Heart right ventricle (tissue), 16 donors: ENCODE measurements at regions not wholly inside any gene's neighbourhood (a gene's known extent, or its start where the extent isn't known, plus 50 kb on each side); places are given as distances from the start of the nearest gene placed in this dataset.

Experiments
- ATAC-seq, 8 donors: fragments of 200-7000 bp; cut with Tn5 transposase; one replicate each; pipeline ENCODE4 v1.9.1; 2020; ENCODE audit warnings: mild to moderate bottlenecking in 8 of 8, moderate library complexity in 8 of 8, moderate number of reproducible peaks in 1 of 8
- DNase-seq, 2 donors: peaks; one replicate each; pipeline ENCODE4 v3.0.0-alpha.2; 2020
- H3K27ac ChIP-seq, 10 donors: fragments of 200-600 bp; sonication (generic) in 2 of 10; one replicate each; pipeline versions ENCODE4 v1.5.0 to v1.8.0; 2020 to 2022; ENCODE audit warnings: mild to moderate bottlenecking in 3 of 10
- H3K27me3 ChIP-seq, 7 donors: fragments of 200-600 bp; one replicate each; pipeline ENCODE4 v1.8.0; 2021 to 2022; ENCODE audit warnings: mild to moderate bottlenecking in 2 of 7
- H3K36me3 ChIP-seq, 9 donors: fragments of 200-600 bp; sonication (generic) in 1 of 9; one replicate each; pipeline versions ENCODE4 v1.5.0 to v1.8.0; 2020 to 2022; ENCODE audit warnings: mild to moderate bottlenecking in 2 of 9
- H3K4me1 ChIP-seq, 9 donors: fragments of 200-600 bp; sonication (generic) in 1 of 9; one replicate each; pipeline versions ENCODE4 v1.5.0 to v1.8.0; 2020 to 2022; ENCODE audit warnings: mild to moderate bottlenecking in 4 of 9
- H3K4me3 ChIP-seq, 10 donors: fragments of 200-600 bp; sonication (generic) in 2 of 10; one replicate each; pipeline versions ENCODE4 v1.5.0 to v1.8.0; 2020 to 2022; ENCODE audit warnings: mild to moderate bottlenecking in 7 of 10, moderate library complexity in 2 of 10
- H3K9me3 ChIP-seq, 11 donors: fragments of 200-600 bp in 10 of 11; sonication (generic) in 2 of 11; one replicate each; pipeline versions ENCODE4 v1.5.0 to v1.8.0; 2013 to 2022; ENCODE audit warnings: mild to moderate bottlenecking in 2 of 11, control low read depth in 1 of 11, moderate library complexity in 1 of 11
- CTCF ChIP-seq, 9 donors: fragments of 200-600 bp; sonication (generic) in 2 of 9; IDR thresholded peaks; one replicate each; pipeline versions ENCODE4 v1.5.0 to v1.8.0; 2021 to 2022; ENCODE audit warnings: antibody characterized with exemption in 9 of 9, mild to moderate bottlenecking in 5 of 9, moderate library complexity in 1 of 9
- WGBS, 2 donors: extraction: QIAGEN DNeasy Blood & Tissue Kit; methylation state at CpG; one replicate each; pipeline ENCODE4 v1.1.7; 2013; ENCODE audit warnings: inconsistent platforms in 1 of 2; 5-methylcytosine and 5-hydroxymethylcytosine counted together
- intact Hi-C, 10 donors: fragments of 100-400 bp; cut with DNase I; formaldehyde crosslinking; loops; one replicate each; pipeline versions ENCODE4 v1.11.1 to v1.14.2; 2022
- donor health status: Arrhythmogenic right ventricular cardiomyopathy.
- donor health status: ischemic (EF 13 %, LVEDD 7.1; RV severe dilation, severe dysfunction).
- donor health status: healthy with polysubstance abuse.
- donor health status: DM: no; HTN: yes; CAD: no.
- donor health status: DM: no; HTN: no; CAD: no.
- donor health status: ischemic (EF 25% LVEDD 6.9; RV normal size, moderate dysfunction).
- donor health status: ischemic (EF 25% LVEDD 5.7; RV mildly dilated, moderate dysfunction).
- donor health status: healthy.
- donor health status: DM: yes; HTN: yes; CAD: no.
- donor health status: Ischemic cardiomyopathy.
- donor health status: ischemic (EF 35%, LVEDD 5.7; RV mildly dilated, moderate dysfunction).
- donor health status: nonischemic (EF 11% LVEDD 7.7; RV severe dilation, severe dysfunction).
- donor health status: DM: yes; HTN: yes; CAD: no.
- donor health status: PGD.
- donor health status: ischemic (EF 29% LVEDD 5.4; RV normal size, mild dysfunction).
- donor health status: nonischemic (EF 23%, LVEDD 6.1; RV moderate dilation, normal function).

- DNase-seq: no peak
- H3K36me3 ChIP-seq: peaks cover 0 to 37% (median 0%) of the 10 kb centered on the region in 9 donors
- WGBS, 2 donors: 79 to 95% methylated on average over 2 of the region's 2 CpGs
These were observed 117.4 kb upstream of the ADAMTS9 start for GRCh38 chr3:64805248-64805647.

GRCh38 chr3:64803469-64803868 is 115.7 kb upstream of the ADAMTS9 start:
- DNase-seq (no peak), ATAC-seq (no peak)
- no peaks in the 10 kb centered on the region for H3K27me3 ChIP-seq
- H3K36me3 ChIP-seq: peaks cover 0 to 45% (median 0%) of the 10 kb centered on the region in 9 donors
- TF ChIP-seq CTCF (IDR thresholded peaks at IDR 0.05): no peak
- intact Hi-C loops: no loop called here
- H3K4me1 ChIP-seq: peaks cover 0 to 9% (median 0%) of the 10 kb centered on the region in 9 donors
- H3K9me3 ChIP-seq: no peaks in the 10 kb centered on the region
- H3K4me3 ChIP-seq: no peak overlapping the region
- H3K27ac ChIP-seq: no peak overlapping the region
- 88 to 89% methylated on average over 9 of the region's 9 CpGs for WGBS, 2 donors

More at GRCh38 chr3:64805248-64805647, 117.4 kb upstream of the ADAMTS9 start:
- intact Hi-C loops: no loop called here
- no peak for ATAC-seq
- H3K27me3 ChIP-seq: no peaks in the 10 kb centered on the region
- no peak overlapping the region for H3K27ac ChIP-seq
- TF ChIP-seq CTCF (IDR thresholded peaks at IDR 0.05): no peak
- H3K4me1 ChIP-seq: peaks cover 0 to 7% (median 0%) of the 10 kb centered on the region in 9 donors
- H3K4me3 ChIP-seq: no peak overlapping the region
- H3K9me3 ChIP-seq: no peaks in the 10 kb centered on the region

- Histone ChIP-seq H3K9me3 (no peaks in the 10 kb centered on the region), H3K4me1 (peaks cover 0 to 12% (median 0%) of the 10 kb centered on the region in 9 donors), H3K4me3 (no peak overlapping the region), H3K36me3 (peaks cover 0 to 45% (median 0%) of the 10 kb centered on the region in 9 donors), H3K27ac (no peak overlapping the region), H3K27me3 (no peaks in the 10 kb centered on the region)
- intact Hi-C loops: no loop called here
- no peak for TF ChIP-seq CTCF (IDR thresholded peaks at IDR 0.05)
- WGBS, 2 donors: 87 to 92% methylated on average over 4 of the region's 4 CpGs
- ATAC-seq: no peak
- DNase-seq: no peak
These were observed 114.7 kb upstream of the ADAMTS9 start for GRCh38 chr3:64802460-64802859.

- 71 to 79% methylated on average over 3 of the region's 3 CpGs for WGBS, 2 donors
- H3K4me3 ChIP-seq: no peak overlapping the region
- peaks cover 0 to 45% (median 0%) of the 10 kb centered on the region in 9 donors for H3K36me3 ChIP-seq
- no peaks in the 10 kb centered on the region for H3K9me3 ChIP-seq
- H3K4me1 ChIP-seq: peaks cover 0 to 15% (median 3%) of the 10 kb centered on the region in 9 donors
- intact Hi-C loops: no loop called here
- H3K27ac ChIP-seq: no peak overlapping the region
- ATAC-seq (no peak), DNase-seq (no peak)
- TF ChIP-seq CTCF (IDR thresholded peaks at IDR 0.05): no peak
- no peaks in the 10 kb centered on the region for H3K27me3 ChIP-seq
These were observed 114.1 kb upstream of the ADAMTS9 start for GRCh38 chr3:64801856-64802255.
